Nucleus accumbens (tissue), 56 donors: ENCODE measurements at regions not wholly inside any gene's neighbourhood (a gene's known extent, or its start where the extent isn't known, plus 50 kb on each side); places are given as distances from the start of the nearest gene placed in this dataset.
A peak's percentile ranks its signal among the peaks of the same experiment; 100 is the strongest.

ENCODE experiments used
- DNase-seq, 56 donors: peaks; one replicate each; lab custom pipeline; 2025; lab: John Stamatoyannopoulos, UW

DNA sequence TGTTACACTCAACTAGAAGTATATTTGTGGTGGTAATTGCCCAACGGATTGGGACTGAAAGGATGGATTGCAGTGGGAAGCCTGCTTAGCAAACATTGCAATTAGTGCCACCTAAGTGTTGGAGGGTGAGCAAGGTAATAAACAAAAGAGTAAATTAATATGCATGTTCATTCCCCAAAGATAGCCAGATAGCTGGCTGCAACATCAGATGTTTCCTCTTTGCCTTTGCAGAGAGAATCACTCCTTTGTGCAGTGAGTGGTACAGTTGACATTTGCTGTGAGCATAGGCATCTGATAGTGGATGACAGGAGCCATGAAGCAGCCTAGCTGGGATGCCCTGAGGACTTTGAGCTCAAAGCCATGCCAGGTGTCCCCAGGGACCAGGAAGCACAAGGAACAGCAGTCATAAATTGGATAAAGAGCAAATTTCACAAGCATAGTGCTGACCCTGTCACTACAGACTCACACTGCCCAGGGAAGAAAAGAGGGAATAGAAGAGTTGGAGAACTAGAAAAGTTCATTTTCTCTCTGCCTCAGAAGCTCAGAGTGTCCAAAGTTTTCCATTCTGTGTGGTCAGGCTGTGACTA, 336.1 kb upstream of the SLC30A5 start:
- no peak for DNase-seq

DNA sequence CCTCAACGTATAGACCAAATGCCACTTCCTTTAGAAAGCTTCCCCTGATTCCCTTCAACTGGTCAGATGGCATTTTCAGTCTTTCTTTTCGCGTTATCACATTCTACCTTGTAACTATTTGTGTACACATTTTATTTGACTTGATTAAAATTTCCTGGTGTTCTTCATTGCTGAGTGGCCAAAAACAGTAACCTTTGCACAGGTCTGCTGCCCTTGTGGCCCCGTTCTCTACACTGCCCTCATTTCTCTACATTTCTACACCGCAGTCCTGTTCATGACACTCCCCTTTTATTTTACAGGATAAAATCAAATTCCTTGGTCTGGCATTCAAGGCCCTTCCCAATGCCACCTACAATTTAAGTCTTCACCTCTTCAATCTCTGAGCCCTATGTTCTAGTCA, 334.2 kb upstream of the SLC30A5 start:
- DNase-seq, result no peak

GRCh38 chr5:68762201-68762600, 331.6 kb upstream of the SLC30A5 start:
- no peak for DNase-seq

DNA sequence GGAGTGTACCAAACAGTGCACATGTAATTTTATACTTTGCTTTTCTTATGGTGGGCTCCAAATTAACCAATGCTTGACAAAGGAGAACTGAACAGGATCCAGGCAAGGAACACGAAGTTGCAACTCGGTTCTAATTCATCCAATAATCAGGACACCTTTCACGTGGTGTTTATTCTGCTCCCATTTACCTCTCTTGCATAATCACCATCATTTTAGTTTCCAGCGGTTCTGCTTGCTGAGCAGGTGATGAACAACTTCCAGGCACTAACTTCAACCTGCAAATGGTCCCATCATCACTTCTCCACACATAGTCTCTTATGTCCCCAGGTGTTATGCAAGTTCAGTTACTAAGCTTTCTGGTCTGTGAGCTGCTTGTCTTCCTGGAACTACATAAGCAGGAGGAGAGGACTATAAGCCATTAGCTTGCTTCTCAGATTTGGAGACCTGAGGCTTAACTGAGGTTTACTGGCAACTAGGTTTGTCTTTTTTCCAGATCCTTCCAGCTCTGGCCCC, 326.8 kb upstream of the SLC30A5 start:
- peak in 3 of 56 donors; percentile 3 to 16 (median 3) for DNase-seq

DNA sequence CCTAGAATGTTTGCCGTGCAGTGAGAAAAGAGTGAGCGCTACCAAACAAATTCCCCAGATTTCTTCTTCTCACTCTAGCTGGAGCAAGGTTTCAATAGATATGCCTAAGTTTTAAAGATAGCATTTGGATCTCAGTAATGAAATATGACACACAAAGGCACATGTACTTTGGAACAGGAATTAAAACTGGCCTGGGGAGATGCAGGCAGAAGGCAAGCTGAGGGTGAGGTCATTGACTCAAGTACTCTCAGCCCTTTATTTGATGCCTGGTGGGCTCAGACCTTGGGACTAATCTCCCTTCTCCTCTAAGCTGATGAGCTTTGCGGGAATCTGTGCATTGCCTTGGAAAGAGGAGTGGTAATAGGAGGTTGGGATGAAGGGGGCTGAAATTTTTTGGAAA, 323.3 kb upstream of the SLC30A5 start:
- no peak for DNase-seq

DNA sequence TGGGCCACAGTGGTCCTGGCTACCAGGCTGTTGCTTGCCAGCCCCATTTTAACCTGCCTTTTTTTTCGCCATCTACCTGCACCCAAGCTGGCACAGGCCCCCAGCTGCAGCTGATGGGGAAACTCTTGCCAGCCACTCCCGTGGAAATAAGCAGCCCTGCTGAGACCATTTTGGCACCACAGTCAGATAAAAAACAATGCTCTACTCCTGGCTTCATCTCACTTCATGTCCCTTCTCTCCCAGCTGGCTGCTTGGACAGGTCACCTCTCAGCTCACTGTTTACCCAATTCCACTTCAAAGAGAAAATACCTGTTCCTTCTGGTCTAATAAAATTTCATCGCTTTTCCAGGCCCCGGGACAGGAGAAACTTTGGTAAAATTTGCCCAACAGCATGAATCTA, 322.6 kb upstream of the SLC30A5 start:
- DNase-seq, result no peak

GRCh38 chr5:68771732-68772131, 322.1 kb upstream of the SLC30A5 start:
- DNase-seq, result no peak

- DNase-seq, result no peak
Observed at GRCh38 chr5:68776381-68776780, 317.4 kb upstream of the SLC30A5 start.

DNA sequence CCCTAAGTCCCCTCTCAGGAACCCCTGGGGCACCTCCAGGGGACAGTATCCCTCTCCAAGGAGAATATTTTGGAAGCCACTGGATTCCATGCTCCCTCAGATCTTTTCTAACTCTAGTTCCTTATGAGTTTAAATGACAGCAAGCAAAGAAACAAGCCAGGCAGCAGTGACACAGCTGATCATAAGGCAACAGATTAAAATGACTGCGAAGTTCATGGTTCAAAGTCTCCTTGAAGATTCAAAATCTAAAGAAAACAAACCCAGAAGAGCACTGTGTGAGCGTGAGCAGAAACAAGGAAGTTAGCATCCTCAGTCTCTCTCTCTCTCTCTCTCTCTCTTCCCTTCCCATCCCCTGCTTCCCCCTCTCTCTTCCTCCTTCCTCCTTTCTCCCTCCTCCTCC, 316.7 kb upstream of the SLC30A5 start:
- DNase-seq, result no peak

GRCh38 chr5:68778484-68778883, 315.3 kb upstream of the SLC30A5 start:
- no peak for DNase-seq

GRCh38 chr5:68780299-68780955, 313.4 kb upstream of the SLC30A5 start:
- no peak for DNase-seq

GRCh38 chr5:68793074-68793473, 300.7 kb upstream of the SLC30A5 start:
- DNase-seq, result no peak

DNA sequence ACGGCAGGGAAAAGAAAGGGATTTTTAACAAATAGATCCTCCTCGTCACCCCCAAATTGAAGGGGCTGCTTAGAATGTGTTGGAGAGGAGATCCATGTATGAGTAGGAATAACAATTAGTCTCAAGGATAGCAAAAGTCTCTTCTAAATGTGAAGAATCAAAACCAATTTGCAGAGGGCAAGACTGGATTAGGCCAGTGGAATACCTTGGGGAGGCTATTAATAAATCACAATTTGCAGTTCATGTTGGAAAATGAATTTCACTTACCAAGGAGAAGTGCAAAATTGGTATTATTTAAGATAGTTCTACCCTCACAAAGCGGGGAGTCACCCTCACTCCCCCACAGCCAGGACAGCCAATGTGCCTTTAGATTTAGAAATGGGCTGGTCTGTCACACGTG, 299.8 kb upstream of the SLC30A5 start:
- DNase-seq, result no peak

DNA sequence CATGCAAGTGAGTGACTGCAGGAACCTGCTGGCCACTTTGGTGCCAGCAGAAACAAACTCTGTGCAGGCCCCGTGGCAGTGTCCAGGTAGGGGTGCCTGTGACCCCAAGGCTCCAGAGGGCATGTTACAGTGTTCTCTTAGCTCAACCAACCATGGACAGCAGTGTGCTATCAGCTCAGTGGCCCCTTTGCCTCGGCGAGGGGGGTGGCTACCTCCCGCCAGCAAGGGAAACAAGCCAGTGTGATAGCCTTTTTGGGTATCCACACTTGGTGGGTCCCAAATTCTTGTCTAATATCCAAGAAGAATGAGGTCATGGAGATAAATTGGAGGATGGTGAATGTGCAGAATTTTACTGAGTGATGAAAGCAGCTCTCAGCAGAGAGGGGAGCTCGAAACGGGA, 298.6 kb upstream of the SLC30A5 start:
- no peak for DNase-seq

GRCh38 chr5:68798877-68799843, 294.7 kb upstream of the SLC30A5 start:
- peak in 10 of 56 donors; percentile 2 to 45 (median 10) for DNase-seq

GRCh38 chr5:68802430-68802829, 291.4 kb upstream of the SLC30A5 start:
- DNase-seq, result no peak

- no peak for DNase-seq
Observed at GRCh38 chr5:68803881-68804319, 289.9 kb upstream of the SLC30A5 start.

- no peak for DNase-seq
Observed at GRCh38 chr5:68804343-68804742, 289.5 kb upstream of the SLC30A5 start.

- no peak for DNase-seq
Observed at GRCh38 chr5:68805444-68805843, 288.4 kb upstream of the SLC30A5 start.

GRCh38 chr5:68817632-68818031, 276.2 kb upstream of the SLC30A5 start:
- DNase-seq, result peak in 1 of 56 donors; percentile 44

DNA sequence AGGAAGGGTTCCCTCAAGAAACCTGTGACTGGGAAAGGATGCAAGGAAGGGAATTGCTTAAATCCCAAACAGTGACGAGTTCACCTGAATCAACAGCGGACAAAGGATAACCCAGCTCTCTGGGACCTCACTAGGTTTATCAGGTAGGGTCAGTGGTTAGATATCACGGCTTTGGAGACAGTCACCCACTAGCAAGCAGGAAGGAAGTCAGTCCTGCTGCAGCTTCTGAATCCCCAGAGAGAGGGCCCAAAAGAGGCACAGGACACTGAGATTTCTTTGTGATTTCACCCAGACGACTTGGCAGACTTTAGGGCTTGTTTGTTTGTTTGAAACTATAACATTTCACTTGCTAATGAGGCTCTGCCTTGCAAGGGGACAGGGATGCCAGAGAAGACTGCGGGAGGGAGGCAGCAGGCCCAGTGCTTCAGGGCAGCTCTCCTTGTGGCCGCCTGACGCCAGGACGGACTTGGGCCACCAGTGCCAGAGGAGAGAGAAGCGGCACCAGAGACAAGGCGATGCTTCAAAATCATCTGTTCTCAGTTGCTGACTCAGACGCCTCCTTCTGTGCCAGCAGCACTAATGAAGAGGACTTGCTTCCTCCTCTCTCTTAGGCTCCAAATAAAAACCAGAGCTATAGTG, 275.6 kb upstream of the SLC30A5 start:
- peak in 54 of 56 donors; percentile 18 to 84 (median 58) for DNase-seq
